ENCODE measurements at regions not wholly inside any gene's neighbourhood (a gene's known extent, or its start where the extent isn't known, plus 50 kb on each side); places are given as distances from the start of the nearest gene placed in this dataset.

- no peak for TF ChIP-seq EZH2 (IDR thresholded peaks at IDR 0.05)
- no peak for TF ChIP-seq POLR2AphosphoS5 (IDR thresholded peaks at IDR 0.05; ENCODE audit: borderline replicate concordance, low read depth, low read length)
- no peak for TF ChIP-seq FOXP2 (optimal IDR thresholded peaks at IDR 0.05; ENCODE audit: control extremely low read depth, extremely low read length, insufficient read depth)
These were observed 62.8 kb upstream of the ADGRA1 start for GRCh38 chr10:133024704-133025557.

All from SK-N-MC (cell line).